ENCODE measurements at regions not wholly inside any gene's neighbourhood (a gene's known extent, or its start where the extent isn't known, plus 50 kb on each side); places are given as distances from the start of the nearest gene placed in this dataset.

- TF ChIP-seq POLR2AphosphoS5 (IDR thresholded peaks at IDR 0.05; ENCODE audit: insufficient read depth in 1 of 2, low read depth in 1 of 2) (no peak), CTCF (IDR thresholded peaks at IDR 0.05) (no peak), POLR2A (IDR thresholded peaks at IDR 0.05) (no peak)
Measured at GRCh38 chr1:42089246-42089645, 64.0 kb upstream of the GUCA2B start.
